ENCODE measurements at regions not wholly inside any gene's neighbourhood (a gene's known extent, or its start where the extent isn't known, plus 50 kb on each side); places are given as distances from the start of the nearest gene placed in this dataset.

GRCh38 chr18:54764786-54765185, 63.5 kb upstream of the RAB27B start:
- ATAC-seq (ENCODE audit: insufficient read depth, low FRiP score) (no peak), DNase-seq (no peak)
- H3K4me1 ChIP-seq (ENCODE audit: control insufficient read depth in 5 of 5, insufficient read depth in 5 of 5, low read length in 5 of 5) = peaks cover 0 to 48% (median 4%) of the 10 kb centered on the region in 5 donors
- no peak overlapping the region for H3K9ac ChIP-seq (ENCODE audit: insufficient read depth in 1 of 2, low read length in 2 of 2)
- H3K4me3 ChIP-seq = no peak overlapping the region
- H3K27ac ChIP-seq (ENCODE audit: low read depth in 1 of 2, low read length in 1 of 2) = peak overlapping the region in 1 of 2 donors; percentile 80
- WGBS, 2 donors = 94 to 96% methylated on average over 3 of the region's 3 CpGs
- H3K9me3 ChIP-seq (ENCODE audit: control insufficient read depth in 4 of 4, insufficient read depth in 3 of 4, low read length in 3 of 4) = peaks cover 0 to 5% (median 3%) of the 10 kb centered on the region in 4 donors
- TF ChIP-seq CTCF (IDR thresholded peaks at IDR 0.05; ENCODE audit: control extremely low read depth, extremely low read depth) = no peak
- H3K36me3 ChIP-seq (ENCODE audit: control insufficient read depth in 4 of 4, insufficient read depth in 4 of 4, low read length in 4 of 4) = no peaks in the 10 kb centered on the region
- no peaks in the 10 kb centered on the region for H3K27me3 ChIP-seq (ENCODE audit: control insufficient read depth in 3 of 3, insufficient read depth in 3 of 3, low read length in 2 of 3)

GRCh38 chr18:54765636-54766375, 62.5 kb upstream of the RAB27B start:
- DNase-seq (peak in 2 of 3 donors; percentile 96 to 98), ATAC-seq (ENCODE audit: insufficient read depth, low FRiP score) (peak; percentile 43)
- no peak for TF ChIP-seq CTCF (IDR thresholded peaks at IDR 0.05; ENCODE audit: control extremely low read depth, extremely low read depth)
- WGBS, 2 donors = 51 to 72% methylated on average over 3 of the region's 3 CpGs
- no peaks in the 10 kb centered on the region for H3K36me3 ChIP-seq (ENCODE audit: control insufficient read depth in 4 of 4, insufficient read depth in 4 of 4, low read length in 4 of 4)
- no peaks in the 10 kb centered on the region for H3K27me3 ChIP-seq (ENCODE audit: control insufficient read depth in 3 of 3, insufficient read depth in 3 of 3, low read length in 2 of 3)
- H3K9me3 ChIP-seq (ENCODE audit: control insufficient read depth in 4 of 4, insufficient read depth in 3 of 4, low read length in 3 of 4) = peaks cover 0 to 2% (median 0%) of the 10 kb centered on the region in 4 donors
- no peak overlapping the region for H3K4me3 ChIP-seq
- H3K4me1 ChIP-seq (ENCODE audit: control insufficient read depth in 5 of 5, insufficient read depth in 5 of 5, low read length in 5 of 5) = peaks cover 0 to 49% (median 4%) of the 10 kb centered on the region in 5 donors
- no peak overlapping the region for H3K27ac ChIP-seq (ENCODE audit: low read depth in 1 of 2, low read length in 1 of 2)
- no peak overlapping the region for H3K9ac ChIP-seq (ENCODE audit: insufficient read depth in 1 of 2, low read length in 2 of 2)

GRCh38 chr18:54766634-54767033, 61.6 kb upstream of the RAB27B start:
- no peak for TF ChIP-seq CTCF (IDR thresholded peaks at IDR 0.05; ENCODE audit: control extremely low read depth, extremely low read depth)
- peaks cover 0 to 2% (median 0%) of the 10 kb centered on the region in 4 donors for H3K9me3 ChIP-seq (ENCODE audit: control insufficient read depth in 4 of 4, insufficient read depth in 3 of 4, low read length in 3 of 4)
- no peak overlapping the region for H3K27ac ChIP-seq (ENCODE audit: low read depth in 1 of 2, low read length in 1 of 2)
- DNase-seq (peak in 1 of 3 donors; percentile 54), ATAC-seq (ENCODE audit: insufficient read depth, low FRiP score) (no peak)
- H3K36me3 ChIP-seq (ENCODE audit: control insufficient read depth in 4 of 4, insufficient read depth in 4 of 4, low read length in 4 of 4) = no peaks in the 10 kb centered on the region
- H3K9ac ChIP-seq (ENCODE audit: insufficient read depth in 1 of 2, low read length in 2 of 2) = no peak overlapping the region
- H3K27me3 ChIP-seq (ENCODE audit: control insufficient read depth in 3 of 3, insufficient read depth in 3 of 3, low read length in 2 of 3) = no peaks in the 10 kb centered on the region
- 90 to 91% methylated on average over 1 of the region's 1 CpG for WGBS, 2 donors
- peaks cover 0 to 58% (median 3%) of the 10 kb centered on the region in 5 donors for H3K4me1 ChIP-seq (ENCODE audit: control insufficient read depth in 5 of 5, insufficient read depth in 5 of 5, low read length in 5 of 5)
- no peak overlapping the region for H3K4me3 ChIP-seq
